ENCODE measurements at regions not wholly inside any gene's neighbourhood (a gene's known extent, or its start where the extent isn't known, plus 50 kb on each side); places are given as distances from the start of the nearest gene placed in this dataset.

GRCh38 chr5:179422213-179422855, 77.1 kb upstream of the ADAMTS2 start:
- TF ChIP-seq CTCF (IDR thresholded peaks at IDR 0.05) (no peak), POLR2A (IDR thresholded peaks at IDR 0.05) (no peak)

Measured in stomach (tissue), 4 donors.